Left renal cortex interstitium (tissue), 4 donors: ENCODE measurements at regions not wholly inside any gene's neighbourhood (a gene's known extent, or its start where the extent isn't known, plus 50 kb on each side); places are given as distances from the start of the nearest gene placed in this dataset.

Source experiments
- DNase-seq, 4 donors: peaks; one replicate each; pipeline ENCODE4 v3.0.0-alpha.2; 2013; ENCODE audit warnings: low read depth in 4 of 4, low spot score in 2 of 4, missing footprints in 1 of 4

DNA sequence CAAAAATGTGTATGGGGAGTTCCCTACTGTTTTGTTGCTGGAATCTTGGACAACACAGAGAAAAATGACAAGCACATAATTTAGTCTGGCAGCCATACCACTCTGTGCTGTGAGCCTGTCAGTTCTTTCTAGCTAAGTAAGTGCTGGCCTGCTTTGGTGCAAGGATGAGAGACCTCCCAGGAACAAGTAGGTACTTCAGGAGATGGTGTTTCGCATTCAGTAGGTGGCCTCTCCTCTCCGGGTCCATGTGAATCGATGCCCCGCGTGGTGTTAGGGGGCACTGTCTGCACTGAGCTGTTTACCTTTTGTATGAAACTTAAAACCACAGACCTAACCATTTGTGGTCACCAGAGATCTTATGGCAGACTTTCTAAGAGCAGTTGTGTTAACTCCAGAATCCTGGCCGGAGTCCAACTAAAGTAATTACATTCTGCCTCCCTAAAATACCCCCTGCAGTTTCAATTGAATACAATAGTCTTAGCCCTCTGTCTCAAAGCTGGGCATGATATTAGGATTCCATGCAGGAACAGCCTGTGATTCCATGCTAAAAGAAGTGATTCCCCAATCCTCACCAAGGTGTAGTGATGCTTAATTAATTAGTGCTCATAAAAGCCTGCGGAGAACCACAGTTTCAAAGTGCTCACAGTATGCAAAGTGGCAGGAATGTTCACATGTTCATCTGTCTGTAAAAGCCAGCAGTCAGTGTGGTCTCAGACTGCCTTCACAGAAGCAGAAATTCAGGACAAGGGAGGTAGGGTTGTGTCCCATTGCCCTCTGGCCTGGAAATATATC lies 64.2 kb downstream of the LLPH start:
- DNase-seq, result peak in 2 of 4 donors; percentile 28 to 56

DNA sequence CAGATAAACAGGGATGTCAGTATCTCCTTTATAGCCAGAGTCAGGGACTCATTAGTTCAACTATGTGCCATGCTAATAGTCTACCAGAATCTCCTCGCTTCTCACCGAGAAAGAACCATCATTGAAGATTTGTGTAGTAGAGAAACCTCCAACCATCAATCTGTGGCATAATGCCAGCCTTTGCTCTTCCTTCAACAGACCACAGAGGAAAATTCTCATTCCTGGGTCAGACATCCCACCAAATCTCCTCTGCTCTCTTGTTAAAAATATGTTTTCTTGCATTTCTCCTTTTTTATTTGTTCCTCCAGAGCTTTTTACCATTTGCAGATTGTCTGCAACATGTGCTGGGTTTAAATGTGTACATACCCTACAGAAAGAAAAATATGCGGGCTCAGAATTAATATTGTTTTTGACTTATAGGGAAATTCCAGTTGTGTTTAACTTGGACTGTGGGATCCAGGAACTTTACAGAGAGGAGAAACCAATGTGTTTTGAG lies 64.9 kb downstream of the LLPH start:
- DNase-seq, result no peak

DNA sequence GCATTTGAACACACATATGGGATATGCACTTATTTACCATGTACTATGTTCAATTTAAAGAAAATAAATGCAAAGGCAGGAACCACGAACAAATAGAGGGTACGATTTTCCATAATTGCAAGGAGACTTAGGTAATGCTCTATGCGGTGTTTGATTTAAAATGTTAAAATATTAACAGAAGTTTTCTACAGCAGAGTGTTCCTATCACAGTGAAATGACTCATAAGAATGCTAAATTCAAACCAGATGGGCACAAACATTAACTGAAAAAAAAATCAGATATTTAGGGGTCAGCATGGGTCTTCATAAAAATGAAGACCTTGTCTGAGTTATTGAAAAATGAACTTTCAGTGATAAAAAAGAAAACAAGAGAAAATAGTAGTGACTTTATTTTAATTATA lies 65.4 kb downstream of the LLPH start:
- no peak for DNase-seq

DNA sequence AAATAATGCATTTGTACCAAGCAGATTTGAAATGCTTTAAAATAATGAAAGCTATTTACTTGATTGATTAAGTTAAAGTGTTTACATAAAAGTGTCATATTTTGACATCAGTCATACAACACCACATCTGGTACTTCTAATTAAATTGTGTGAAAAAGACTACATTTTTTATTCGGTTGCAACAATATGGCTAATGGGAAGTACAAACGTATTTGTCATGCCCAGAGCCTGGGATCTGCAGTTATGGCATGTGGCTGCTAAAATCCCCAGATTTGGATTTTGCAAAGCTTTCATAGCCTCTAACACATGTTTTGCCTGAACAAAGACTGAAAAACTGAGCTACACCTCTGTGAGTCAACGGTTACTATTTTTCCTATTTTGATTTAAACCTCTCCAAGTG lies 66.6 kb downstream of the LLPH start:
- no peak for DNase-seq

DNA sequence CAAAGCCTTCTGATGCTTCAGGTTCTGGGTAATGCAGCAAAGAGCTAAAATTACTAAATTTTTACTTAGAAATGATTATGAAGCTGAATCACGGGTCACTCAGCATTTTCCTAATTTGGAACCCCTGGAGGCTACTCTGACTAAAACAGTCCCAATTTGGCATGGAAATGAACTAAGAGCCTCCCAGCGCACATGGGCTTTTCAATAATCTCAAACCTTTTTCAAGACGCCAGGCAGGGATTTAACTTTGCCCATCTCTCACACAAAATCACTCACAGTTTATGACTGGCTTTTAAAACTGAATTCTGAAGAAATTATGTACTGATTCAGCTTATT lies 68.3 kb downstream of the LLPH start:
- no peak for DNase-seq

DNA sequence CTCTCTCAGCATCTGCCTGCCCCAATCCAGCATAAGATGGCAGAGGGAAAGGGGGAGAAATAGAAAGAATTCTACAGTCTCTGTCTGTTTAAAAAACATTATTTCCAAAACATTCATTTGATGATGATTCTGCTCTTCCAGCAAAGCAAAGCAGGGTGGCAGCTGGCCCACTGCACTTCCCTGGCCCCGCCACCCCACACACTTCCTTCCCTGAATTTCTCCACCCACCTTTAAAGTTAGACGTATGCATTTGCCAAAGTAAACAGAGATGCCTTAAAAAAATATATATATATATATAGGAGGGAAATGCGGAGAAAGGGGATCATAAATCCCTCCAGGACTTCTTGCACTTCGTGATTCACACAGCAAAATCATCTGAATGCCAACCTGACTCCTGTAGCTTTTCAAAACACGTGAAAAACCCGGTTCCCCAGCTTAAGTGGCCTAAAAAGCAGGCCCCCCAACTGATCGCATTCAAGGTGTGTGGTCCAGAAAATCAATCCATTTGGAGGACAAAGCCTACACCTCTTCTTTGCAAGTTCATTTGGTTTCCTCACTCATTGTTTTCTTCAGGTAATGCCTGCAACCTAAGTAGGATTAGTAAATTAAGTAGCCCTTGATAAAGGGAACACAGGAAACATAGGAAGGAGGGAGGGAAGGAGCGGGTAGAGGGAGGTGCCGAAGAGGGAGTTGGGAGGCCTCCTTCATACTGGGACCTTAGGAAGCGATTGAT lies 68.8 kb downstream of the LLPH start:
- DNase-seq, result no peak

DNA sequence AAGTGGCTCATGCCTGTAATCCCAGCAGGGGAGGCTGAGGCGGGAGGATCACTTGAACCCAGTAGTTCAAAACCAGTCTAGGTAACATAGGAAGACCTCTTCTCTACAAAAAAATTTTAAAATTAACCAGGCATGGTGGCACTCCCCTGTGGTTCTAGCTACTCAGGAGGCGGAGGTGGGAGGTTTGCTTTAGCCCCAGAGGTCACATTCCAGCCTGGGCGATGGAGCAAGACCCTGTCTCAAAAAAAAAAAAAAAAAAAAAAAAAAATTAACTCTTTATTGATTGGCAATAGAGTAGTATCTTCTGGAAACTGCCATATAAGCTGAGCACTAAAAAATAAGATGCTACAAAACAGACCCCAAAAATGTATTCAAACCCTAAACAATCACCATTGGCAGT lies 69.5 kb downstream of the LLPH start:
- no peak for DNase-seq

DNA sequence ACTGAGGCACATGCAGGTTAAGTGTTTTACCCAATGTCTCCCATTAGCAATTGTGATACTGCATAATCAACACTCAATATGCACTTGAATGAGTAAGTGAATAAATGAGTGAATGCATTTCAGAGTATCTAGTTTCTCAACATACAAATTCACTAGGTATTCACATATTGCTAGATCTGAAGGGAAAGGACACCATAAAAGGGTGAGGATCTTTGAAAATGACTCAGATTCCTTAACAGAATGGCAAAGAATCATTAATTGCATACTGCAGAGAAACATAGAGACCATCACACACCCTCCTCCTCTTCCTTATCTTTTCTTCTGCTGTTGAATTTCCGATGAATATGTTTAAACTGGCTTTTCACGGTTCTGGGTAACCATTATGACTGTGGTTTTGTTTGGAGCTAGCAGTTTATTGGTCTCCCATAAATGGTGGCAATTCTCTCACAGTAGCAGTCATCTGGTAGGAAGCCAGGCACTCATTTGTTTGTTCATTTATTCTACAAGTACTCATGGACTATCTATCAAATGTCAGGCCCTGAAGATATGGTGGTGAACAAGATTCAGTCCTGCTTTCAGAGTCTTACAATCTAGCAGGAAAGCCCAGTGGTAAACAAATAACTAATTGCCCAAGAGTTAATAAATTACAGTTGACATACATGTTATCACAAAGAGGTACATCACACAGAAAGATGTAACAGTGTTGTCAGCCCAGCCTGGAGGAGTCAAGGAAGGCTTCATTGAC lies 70.2 kb downstream of the LLPH start:
- no peak for DNase-seq

DNA sequence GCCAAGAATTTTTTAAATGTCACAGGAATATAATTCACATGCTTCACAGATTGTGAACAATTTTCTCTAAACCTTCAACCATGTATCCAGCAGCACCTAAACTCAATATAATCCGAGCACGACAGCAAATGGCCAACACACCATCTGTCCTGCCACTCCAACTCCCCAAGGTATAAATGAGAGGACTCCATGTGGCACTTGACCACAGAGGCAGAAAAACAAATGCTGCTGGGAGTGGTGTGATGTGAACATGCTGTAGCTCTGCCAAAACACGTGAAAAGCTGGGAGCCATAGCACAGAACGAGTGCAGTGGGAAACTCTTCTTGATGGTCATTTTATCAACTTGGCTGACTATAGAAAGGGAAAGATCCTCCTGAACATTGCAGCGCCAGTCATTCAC lies 70.9 kb downstream of the LLPH start:
- no peak for DNase-seq

DNA sequence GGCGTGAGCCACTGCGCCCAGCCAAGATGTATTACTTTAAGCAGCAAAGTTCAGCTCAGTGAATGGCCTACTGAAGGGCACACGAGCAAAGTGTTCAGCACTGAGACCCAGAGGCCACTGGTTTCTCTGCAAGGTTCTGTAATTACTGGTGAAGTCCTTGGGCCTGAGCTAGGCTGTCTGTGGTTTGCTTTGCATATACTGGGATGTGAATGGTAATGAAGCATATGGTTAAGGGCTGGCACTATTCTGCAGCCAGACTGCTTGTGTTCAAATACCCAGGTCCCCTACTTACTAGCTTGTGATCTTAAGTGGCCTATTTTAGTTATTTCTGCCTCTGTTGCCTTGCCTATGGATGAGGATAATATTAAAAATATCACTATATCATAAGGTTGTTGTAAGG lies 72.0 kb downstream of the LLPH start:
- no peak for DNase-seq

DNA sequence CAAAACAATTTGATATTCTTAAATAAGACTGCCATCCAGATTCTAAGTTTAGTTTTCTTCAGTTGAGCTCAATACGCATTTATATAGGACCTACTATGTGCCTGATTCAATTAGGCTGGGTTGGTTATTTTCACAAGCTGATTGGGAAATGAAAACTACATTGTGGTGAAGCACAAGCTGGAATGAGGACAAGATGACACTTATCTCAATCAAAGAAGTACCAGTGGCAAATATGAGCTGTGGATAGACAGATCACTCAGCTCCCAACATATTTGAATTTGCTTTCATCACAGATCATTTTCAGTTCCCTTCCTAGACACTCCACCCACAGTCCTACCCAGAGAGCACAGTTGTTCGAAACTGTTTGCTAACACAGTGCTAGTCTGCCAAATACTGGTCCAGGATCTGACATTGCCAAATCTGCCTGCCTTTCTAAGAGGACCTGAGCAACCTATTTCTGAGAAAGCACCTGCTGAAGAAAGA lies 74.7 kb downstream of the LLPH start:
- no peak for DNase-seq

DNA sequence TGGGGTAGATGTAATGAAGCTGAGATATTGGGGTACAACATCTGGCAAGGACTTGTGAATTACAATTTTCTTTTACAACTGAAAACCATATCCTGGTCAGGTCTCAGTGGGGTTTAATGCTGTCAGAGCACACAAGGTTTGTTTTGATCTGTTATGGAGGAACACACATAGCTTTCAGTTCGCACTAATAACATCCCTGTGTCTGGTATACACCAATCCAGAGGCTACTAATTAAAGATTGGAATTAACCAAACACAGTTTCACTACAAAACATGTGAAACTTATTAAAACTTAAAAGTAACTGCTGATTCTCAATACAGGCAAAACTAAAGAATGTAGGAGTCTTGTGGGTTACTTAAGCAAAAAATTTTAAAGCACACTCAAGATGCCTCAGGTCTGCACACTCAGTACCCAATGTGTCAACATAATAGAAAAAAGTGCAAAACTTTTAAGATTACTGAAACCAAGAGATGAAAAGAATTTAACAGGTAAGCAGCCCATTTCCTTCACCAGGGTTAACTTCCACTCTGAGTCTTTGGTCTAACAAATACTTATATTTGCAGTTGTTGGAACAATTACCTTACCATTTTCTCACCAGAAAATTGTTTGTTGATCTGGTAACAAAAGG lies 77.4 kb downstream of the LLPH start:
- DNase-seq, result no peak

DNA sequence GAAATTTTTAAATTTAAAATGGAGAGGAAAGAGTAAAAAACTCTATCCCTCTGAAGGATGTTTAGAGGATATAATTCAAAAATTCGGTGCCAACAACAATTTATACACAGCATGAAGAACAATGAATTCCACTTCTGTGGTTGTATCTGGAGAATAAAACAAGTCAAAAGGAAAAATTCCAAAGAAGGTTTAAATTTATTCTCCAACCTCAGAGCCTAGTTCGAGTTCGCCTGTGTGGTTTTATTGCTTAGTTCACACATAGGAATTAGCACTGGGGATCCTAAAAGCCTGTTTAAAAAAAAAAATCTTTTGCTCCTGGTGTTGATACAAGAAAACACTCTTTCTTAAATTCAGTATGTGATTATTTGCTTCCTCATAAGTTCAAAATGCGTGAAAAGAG lies 79.2 kb downstream of the LLPH start:
- DNase-seq, result no peak

DNA sequence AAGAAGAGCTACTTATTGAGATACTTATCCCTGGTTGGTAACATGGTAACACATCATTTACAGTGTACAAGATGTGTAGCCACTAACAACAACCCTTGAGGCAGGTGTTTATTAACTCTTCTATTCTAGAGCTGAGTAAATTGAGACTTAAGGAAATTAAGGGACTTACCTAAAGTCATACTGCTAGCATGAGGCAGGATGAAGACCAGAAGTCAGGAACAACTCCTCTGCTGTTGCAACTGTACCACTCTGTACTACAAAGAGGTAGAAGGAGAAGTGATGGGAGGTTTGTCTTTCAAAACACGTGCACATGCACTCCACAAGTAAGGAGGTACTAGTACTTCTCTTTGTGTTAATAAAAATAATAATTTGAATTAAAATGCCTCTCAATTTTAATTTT lies 79.9 kb downstream of the LLPH start:
- DNase-seq, result no peak

DNA sequence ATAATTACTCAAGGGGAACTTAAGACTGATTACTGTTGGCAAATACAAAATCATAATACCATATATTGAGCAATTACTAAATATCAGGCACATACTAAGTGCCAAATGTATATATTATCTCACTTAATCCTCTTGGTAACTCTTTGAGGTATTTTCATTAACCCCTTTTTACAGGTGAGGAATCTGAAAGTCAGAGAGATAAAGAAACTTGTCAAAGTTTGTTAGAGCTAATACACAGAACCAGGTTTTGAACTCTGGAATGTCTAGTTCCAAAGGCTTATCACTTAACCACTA lies 80.3 kb downstream of the LLPH start:
- DNase-seq, result no peak

DNA sequence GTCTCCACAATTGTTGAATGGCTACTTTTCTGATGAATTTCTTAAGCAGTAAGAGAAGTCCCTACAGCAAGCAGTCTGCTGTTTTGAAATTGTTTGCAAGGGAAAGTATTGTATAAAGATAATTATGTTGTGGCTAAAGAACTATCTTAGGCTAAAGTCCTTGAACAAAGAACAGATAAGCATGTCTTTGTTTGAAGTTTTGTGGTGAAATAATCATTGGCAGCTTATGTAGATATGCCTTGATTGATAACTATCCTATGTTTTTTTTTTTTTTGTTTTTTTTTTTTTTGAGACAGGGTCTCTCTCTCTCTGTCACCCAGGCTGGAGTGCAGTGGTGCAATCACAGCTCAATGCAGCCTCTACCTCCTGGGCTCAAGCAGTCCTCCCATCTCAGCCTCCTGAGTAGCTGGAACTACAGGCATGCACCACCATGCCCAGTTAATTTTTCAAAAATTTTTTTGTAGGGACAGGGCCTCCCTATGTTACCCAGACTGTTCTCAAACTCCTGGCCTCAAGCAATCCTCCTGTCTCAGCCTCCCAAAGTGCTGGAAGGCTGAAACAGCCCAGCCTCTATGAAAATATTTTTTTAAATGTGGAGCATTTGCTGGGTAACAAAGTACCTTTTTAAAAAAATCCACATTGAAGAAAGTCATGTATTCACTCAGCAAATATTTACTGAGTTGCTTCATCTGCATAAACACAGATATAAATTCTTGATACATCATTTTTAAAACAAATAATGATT lies 80.8 kb downstream of the LLPH start:
- no peak for DNase-seq

DNA sequence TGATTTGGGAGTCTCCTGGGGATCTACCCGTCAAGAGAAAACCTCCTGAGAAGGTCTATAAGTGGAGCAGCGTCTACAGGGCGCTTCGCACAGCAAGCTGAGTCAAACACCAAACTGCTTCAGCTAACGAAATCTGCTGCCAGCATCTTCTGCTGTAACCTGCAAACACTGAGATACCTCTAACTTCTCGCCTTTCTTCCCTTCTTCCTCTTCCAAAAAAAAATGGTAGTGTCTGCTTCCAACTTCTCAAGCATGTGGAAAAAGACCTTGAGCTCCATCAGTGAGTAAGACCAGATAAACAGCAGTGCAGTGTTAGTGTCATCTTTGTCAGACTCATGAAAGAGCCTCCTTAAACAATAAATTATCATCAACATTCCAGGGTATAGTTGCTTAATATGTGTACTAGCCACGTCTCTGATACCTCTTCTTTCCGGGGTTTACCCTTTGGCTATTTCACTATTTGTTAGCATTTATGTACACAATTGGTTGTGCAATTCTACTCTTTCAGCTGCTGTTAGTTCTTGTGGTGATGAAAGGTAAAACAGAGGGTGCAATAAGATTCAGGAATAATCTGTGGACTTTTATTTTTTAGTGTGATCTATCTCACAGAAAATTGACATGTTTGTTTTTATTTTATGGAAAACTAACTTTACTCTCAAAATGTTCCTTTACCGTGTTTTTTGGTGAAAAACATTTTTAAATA lies 81.6 kb downstream of the LLPH start:
- DNase-seq, result no peak

DNA sequence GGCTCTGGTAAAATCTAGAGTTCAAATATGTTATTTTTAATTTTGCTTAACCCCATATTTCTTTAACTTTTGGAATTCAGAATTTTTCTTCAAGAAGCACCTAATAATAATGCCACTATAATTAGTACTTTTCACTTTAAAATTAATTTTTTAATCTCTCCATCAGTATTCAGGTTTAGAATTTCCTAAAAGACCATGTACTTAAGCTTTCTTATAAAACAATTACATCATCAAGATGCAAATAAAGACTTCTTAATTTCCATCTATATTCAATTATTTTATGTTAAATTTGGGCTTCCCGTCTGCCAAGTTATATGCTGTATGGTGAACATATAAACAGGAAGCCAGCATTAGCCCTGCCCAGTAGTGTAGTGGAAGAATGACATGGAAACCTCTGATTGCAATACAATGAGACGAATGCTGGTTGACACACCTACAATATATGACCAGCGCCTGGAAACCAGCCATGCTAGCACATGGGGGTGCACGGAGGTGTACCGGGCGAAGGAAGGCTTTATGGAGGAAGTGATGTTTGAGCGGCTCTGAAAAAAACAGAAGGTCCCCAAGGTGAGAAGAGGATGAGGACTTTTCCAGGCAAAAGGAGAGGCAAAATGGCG lies 82.2 kb downstream of the LLPH start:
- no peak for DNase-seq

DNA sequence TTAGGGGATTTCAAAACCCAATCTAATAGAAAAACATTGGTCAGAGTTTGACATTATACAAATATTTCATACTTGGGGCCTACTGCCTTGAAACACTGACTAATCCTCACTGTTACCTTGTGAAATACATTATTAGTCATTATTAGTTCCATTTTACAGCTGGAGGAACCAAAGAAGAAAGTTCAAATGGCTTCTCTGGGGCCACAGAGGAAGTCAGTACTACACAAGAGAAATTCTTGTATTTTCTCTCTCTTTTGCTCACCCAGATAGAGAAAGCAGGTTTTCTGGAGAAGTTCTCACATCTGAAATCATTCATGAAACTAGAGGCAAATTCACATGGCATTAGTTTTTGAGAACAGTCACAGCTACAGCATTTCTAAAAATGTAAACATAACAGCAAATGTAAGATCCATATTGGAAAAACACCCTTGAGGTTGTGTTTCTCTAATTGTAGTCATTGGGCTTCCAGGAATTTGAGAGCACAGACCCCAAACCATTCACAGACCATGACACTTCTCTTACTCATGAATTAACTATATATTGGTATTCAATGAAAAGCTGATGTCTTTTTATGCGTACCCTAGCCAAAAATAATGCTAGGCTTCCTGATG lies 83.0 kb downstream of the LLPH start:
- no peak for DNase-seq
